Neuronal stem cell (in vitro differentiated cells): ENCODE measurements at regions not wholly inside any gene's neighbourhood (a gene's known extent, or its start where the extent isn't known, plus 50 kb on each side); places are given as distances from the start of the nearest gene placed in this dataset.

Experiments
- DNase-seq: peaks from one replicate; pipeline ENCODE4 v3.0.0-alpha.2; 2013; ENCODE audit warnings: low spot score
- H2AFZ ChIP-seq: one replicate; pipeline ENCODE4 v1.6.1; 2013; ENCODE audit warnings: mild to moderate bottlenecking, low read length, inconsistent platforms
- H2AK5ac ChIP-seq: 2 replicates; pipeline ENCODE4 v1.6.1; 2013; ENCODE audit warnings: low read depth, mild to moderate bottlenecking, inconsistent platforms, low read length, moderate library complexity, mixed read lengths
- H2BK120ac ChIP-seq: 2 replicates; pipeline ENCODE4 v1.6.1; 2013; ENCODE audit warnings: low read depth, mild to moderate bottlenecking, inconsistent platforms, low read length, moderate library complexity, mixed read lengths
- H2BK12ac ChIP-seq: one replicate; pipeline ENCODE4 v1.6.1; 2013; ENCODE audit warnings: low read length, inconsistent platforms
- H2BK15ac ChIP-seq: 2 replicates; pipeline ENCODE4 v1.6.1; 2013; ENCODE audit warnings: mild to moderate bottlenecking, low read length, inconsistent platforms, mixed read lengths
- H2BK5ac ChIP-seq: one replicate; pipeline ENCODE4 v1.6.1; 2013; ENCODE audit warnings: inconsistent platforms, mild to moderate bottlenecking, low read length, moderate library complexity
- H3K14ac ChIP-seq: one replicate; pipeline ENCODE4 v1.6.1; 2013; ENCODE audit warnings: low read length, inconsistent platforms
- H3K18ac ChIP-seq: 2 replicates; pipeline ENCODE4 v1.6.1; 2013; ENCODE audit warnings: low read length, inconsistent platforms
- H3K23ac ChIP-seq: 2 replicates; pipeline ENCODE4 v1.6.1; 2013; ENCODE audit warnings: low read depth, mild to moderate bottlenecking, mixed read lengths, low read length, inconsistent platforms; ENCODE audit not compliant: poor library complexity
- H3K27ac ChIP-seq: replicated peaks from 3 replicates; pipeline ENCODE4 v1.5.1; 2013; ENCODE audit warnings: low read length, inconsistent platforms
- H3K27me3 ChIP-seq, 3 experiments: 2 replicates each; pipeline ENCODE4 v1.6.1; 2013; ENCODE audit warnings: low read length in 3 of 3, mild to moderate bottlenecking in 2 of 3, inconsistent platforms in 1 of 3, low read depth in 1 of 3, mixed read lengths in 1 of 3, moderate library complexity in 1 of 3; ENCODE audit not compliant: control insufficient read depth in 3 of 3, insufficient read depth in 3 of 3
- H3K36me3 ChIP-seq, 2 donors: replicated peaks in 1 of 2; 2 replicates each; pipeline ENCODE4 v1.6.1; 2013; ENCODE audit warnings: low read length in 2 of 2; ENCODE audit not compliant: control insufficient read depth in 2 of 2, insufficient read depth in 2 of 2
- H3K4ac ChIP-seq: 2 replicates; pipeline ENCODE4 v1.6.1; 2013; ENCODE audit warnings: inconsistent platforms, mild to moderate bottlenecking, low read length, moderate library complexity
- H3K4me1 ChIP-seq, 2 donors: 1 replicate in 1 of 2; 2 replicates in 1 of 2; pipeline ENCODE4 v1.6.1; 2013; ENCODE audit warnings: low read length in 2 of 2, low read depth in 1 of 2; ENCODE audit not compliant: control insufficient read depth in 2 of 2, insufficient read depth in 1 of 2
- H3K4me2 ChIP-seq: one replicate; pipeline ENCODE4 v1.6.1; 2013; ENCODE audit warnings: mild to moderate bottlenecking, low read length, inconsistent platforms; ENCODE audit not compliant: insufficient read depth, poor library complexity, severe bottlenecking
- H3K4me3 ChIP-seq, 2 donors: 2 replicates each; pipeline ENCODE4 v1.5.1; 2013; ENCODE audit warnings: low read length in 2 of 2, mild to moderate bottlenecking in 2 of 2, inconsistent platforms in 1 of 2, moderate library complexity in 1 of 2
- H3K79me1 ChIP-seq: one replicate; pipeline ENCODE4 v1.6.1; 2013; ENCODE audit warnings: low read depth, mild to moderate bottlenecking, inconsistent platforms, low read length, moderate library complexity
- H3K9ac ChIP-seq: one replicate; pipeline ENCODE4 v1.6.1; 2013; ENCODE audit warnings: mild to moderate bottlenecking, low read depth, low read length, inconsistent platforms; ENCODE audit not compliant: poor library complexity
- H3K9me3 ChIP-seq, 2 donors: replicated peaks in 1 of 2; 2 replicates each; pipeline versions ENCODE3 to v1.6.1; 2013; ENCODE audit warnings: low read length in 2 of 2, mild to moderate bottlenecking in 2 of 2, inconsistent platforms in 1 of 2, low read depth in 1 of 2, mixed read lengths in 1 of 2, moderate library complexity in 1 of 2; ENCODE audit not compliant: control insufficient read depth in 2 of 2, insufficient read depth in 1 of 2
- H4K8ac ChIP-seq: one replicate; pipeline ENCODE4 v1.6.1; 2013; ENCODE audit warnings: low read depth, mild to moderate bottlenecking, inconsistent platforms, low read length, moderate library complexity
- H4K91ac ChIP-seq: one replicate; pipeline ENCODE4 v1.6.1; 2013; ENCODE audit warnings: low read length, low read depth, mild to moderate bottlenecking, inconsistent platforms; ENCODE audit not compliant: poor library complexity
- whole genome bisulfite sequencing, 2 donors: extraction: QIAGEN DNeasy Blood & Tissue Kit; methylation state at CpG; one replicate each; pipeline ENCODE4 v1.1.7; 2013; ENCODE audit warnings: missing lambda C conversion rate in 2 of 2, mixed read lengths in 1 of 2; ENCODE audit not compliant: insufficient read length in 2 of 2, insufficient replicate concordance in 1 of 2; ENCODE audit errors: extremely low coverage in 2 of 2; 5-methylcytosine and 5-hydroxymethylcytosine counted together

DNA sequence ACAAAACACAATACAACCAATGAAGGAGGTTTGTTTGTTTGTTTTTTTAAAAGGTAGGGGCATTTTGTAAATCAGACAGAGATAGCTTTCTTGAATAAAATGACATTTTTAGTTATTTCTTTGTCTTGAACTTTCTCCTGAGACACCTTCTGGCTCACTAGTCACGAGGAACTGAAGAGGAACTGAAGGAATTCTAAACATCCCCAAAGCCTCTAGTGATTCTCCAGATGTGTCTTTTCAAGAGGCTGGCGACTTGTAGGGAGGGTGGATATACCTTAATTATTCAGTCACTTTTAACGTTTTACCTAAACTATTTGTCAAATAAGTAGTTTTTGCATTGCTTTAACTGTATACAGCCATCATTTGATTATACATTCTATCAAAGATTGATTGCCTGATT, 211.2 kb upstream of the LRIG3 start:
- Histone ChIP-seq H3K79me1 (no peaks in the 10 kb centered on the region), H3K14ac (no peak overlapping the region), H3K23ac (no peak overlapping the region), H3K9me3 (peaks cover 0 to 2% of the 10 kb centered on the region in 2 donors), H3K9ac (no peak overlapping the region), H2AFZ (no peak overlapping the region), H2BK15ac (no peak overlapping the region), H3K4ac (no peak overlapping the region), H2BK12ac (no peak overlapping the region), H3K36me3 (no peaks in the 10 kb centered on the region), H2AK5ac (no peak overlapping the region), H3K4me1 (peaks cover 0 to 5% of the 10 kb centered on the region in 2 donors), H2BK5ac (no peak overlapping the region), H3K4me2 (no peak overlapping the region), H3K27me3 (no peaks in the 10 kb centered on the region), H2BK120ac (no peak overlapping the region), H4K91ac (no peak overlapping the region), H3K18ac (no peak overlapping the region), H3K27ac (peak overlapping the region; percentile 60), H4K8ac (no peak overlapping the region), H3K4me3 (no peak overlapping the region)
- peak; percentile 26 for DNase-seq
- no CpG with 5 or more reads among the region's 3 CpGs for WGBS, 2 donors

DNA sequence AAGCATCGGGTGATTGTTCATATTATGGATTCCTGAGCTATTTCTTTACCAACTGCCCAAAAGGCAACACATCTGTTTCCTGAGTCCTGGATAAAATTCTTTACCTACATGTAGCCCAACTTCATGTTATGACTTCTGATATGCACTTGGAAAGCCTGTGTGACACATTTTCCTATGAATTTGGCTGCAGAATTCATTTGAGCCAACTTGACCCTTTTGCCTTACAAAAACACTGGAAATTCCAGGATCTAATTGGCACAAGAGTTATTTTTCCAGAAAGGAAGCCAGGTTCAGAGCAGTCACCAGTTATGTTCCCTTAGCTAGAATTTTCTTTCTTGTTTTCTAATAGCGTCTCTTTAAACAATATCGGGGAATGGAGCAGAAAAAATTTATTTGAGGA, 202.5 kb upstream of the LRIG3 start:
- H3K4me1 ChIP-seq, result no peaks in the 10 kb centered on the region
- no peak overlapping the region for H3K4me3 ChIP-seq
- H2BK15ac ChIP-seq, result no peak overlapping the region
- DNase-seq, result no peak
- no peaks in the 10 kb centered on the region for H3K27me3 ChIP-seq
- no peak overlapping the region for H3K27ac ChIP-seq
- H2AFZ ChIP-seq, result no peak overlapping the region
- no peak overlapping the region for H4K8ac ChIP-seq
- H3K9ac ChIP-seq, result no peak overlapping the region
- H2BK12ac ChIP-seq, result no peak overlapping the region
- no peak overlapping the region for H2BK120ac ChIP-seq
- no peak overlapping the region for H3K14ac ChIP-seq
- no peaks in the 10 kb centered on the region for H3K9me3 ChIP-seq
- no peak overlapping the region for H2BK5ac ChIP-seq
- no peak overlapping the region for H3K18ac ChIP-seq
- no peaks in the 10 kb centered on the region for H3K36me3 ChIP-seq
- no CpG with 5 or more reads among the region's 3 CpGs for WGBS, 2 donors
- H4K91ac ChIP-seq, result no peak overlapping the region
- no peak overlapping the region for H3K4ac ChIP-seq
- no peaks in the 10 kb centered on the region for H3K79me1 ChIP-seq
- no peak overlapping the region for H3K4me2 ChIP-seq
- no peak overlapping the region for H2AK5ac ChIP-seq
- H3K23ac ChIP-seq, result no peak overlapping the region

DNA sequence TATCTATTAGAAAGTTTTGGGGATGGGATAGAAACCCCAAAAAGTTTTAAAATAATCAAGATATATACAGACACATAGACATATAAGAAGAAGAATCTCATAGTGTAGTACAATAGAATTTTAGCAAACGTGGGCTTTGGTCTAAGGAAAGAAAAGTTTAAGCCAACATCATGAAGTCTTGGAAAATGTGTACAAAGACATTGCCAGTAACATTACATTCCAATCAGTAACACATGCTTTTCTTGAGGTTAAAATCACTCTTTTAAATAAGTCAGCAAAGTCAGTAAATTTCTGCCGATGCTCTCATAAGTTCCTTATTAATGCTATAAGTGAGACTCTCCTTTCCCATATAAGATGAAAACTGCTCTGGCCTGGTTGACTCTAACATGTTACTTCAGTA, 201.1 kb upstream of the LRIG3 start:
- no CpG with 5 or more reads among the region's 2 CpGs for WGBS, 2 donors
- no peak overlapping the region for H3K4ac ChIP-seq
- no peak overlapping the region for H2BK120ac ChIP-seq
- H3K27ac ChIP-seq, result no peak overlapping the region
- no peaks in the 10 kb centered on the region for H3K79me1 ChIP-seq
- no peaks in the 10 kb centered on the region for H3K9me3 ChIP-seq
- no peak overlapping the region for H3K4me2 ChIP-seq
- H3K14ac ChIP-seq, result no peak overlapping the region
- no peak for DNase-seq
- H3K36me3 ChIP-seq, result no peaks in the 10 kb centered on the region
- H4K91ac ChIP-seq, result no peak overlapping the region
- no peak overlapping the region for H2AFZ ChIP-seq
- H3K23ac ChIP-seq, result no peak overlapping the region
- H3K27me3 ChIP-seq, result no peaks in the 10 kb centered on the region
- H3K9ac ChIP-seq, result no peak overlapping the region
- no peaks in the 10 kb centered on the region for H3K4me1 ChIP-seq
- no peak overlapping the region for H2BK12ac ChIP-seq
- H4K8ac ChIP-seq, result no peak overlapping the region
- no peak overlapping the region for H2AK5ac ChIP-seq
- H3K18ac ChIP-seq, result no peak overlapping the region
- no peak overlapping the region for H3K4me3 ChIP-seq
- H2BK15ac ChIP-seq, result no peak overlapping the region
- no peak overlapping the region for H2BK5ac ChIP-seq

DNA sequence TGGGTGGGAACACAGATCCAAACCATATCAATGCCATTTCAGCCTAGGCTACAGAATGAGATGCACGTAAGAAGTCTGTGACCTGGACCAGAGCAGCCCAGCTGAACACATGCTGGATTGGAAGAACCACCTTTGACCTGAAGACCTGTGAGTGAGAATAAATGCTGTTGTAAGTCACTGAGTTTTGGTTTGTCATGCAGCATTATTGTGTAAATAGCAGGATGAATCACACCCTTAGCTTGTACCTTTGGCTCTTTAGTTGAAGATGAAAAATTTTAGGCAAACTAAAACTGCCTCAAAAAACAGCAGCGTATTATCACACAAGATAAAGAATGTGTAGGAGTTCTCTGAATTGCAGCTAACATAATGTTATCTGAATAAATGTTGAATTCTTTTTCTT, 199.4 kb upstream of the LRIG3 start:
- no peaks in the 10 kb centered on the region for H3K79me1 ChIP-seq
- H3K27me3 ChIP-seq, result no peaks in the 10 kb centered on the region
- no peak for DNase-seq
- no peak overlapping the region for H3K4me3 ChIP-seq
- H3K4me1 ChIP-seq, result no peaks in the 10 kb centered on the region
- no peak overlapping the region for H4K8ac ChIP-seq
- no peak overlapping the region for H2BK120ac ChIP-seq
- H2BK15ac ChIP-seq, result no peak overlapping the region
- no peaks in the 10 kb centered on the region for H3K9me3 ChIP-seq
- H4K91ac ChIP-seq, result no peak overlapping the region
- H3K4ac ChIP-seq, result no peak overlapping the region
- H2BK5ac ChIP-seq, result no peak overlapping the region
- H3K27ac ChIP-seq, result no peak overlapping the region
- no peak overlapping the region for H2BK12ac ChIP-seq
- H3K4me2 ChIP-seq, result no peak overlapping the region
- no peak overlapping the region for H3K18ac ChIP-seq
- no peak overlapping the region for H2AK5ac ChIP-seq
- H3K9ac ChIP-seq, result no peak overlapping the region
- H3K14ac ChIP-seq, result no peak overlapping the region
- H3K36me3 ChIP-seq, result no peaks in the 10 kb centered on the region
- H2AFZ ChIP-seq, result no peak overlapping the region
- H3K23ac ChIP-seq, result no peak overlapping the region
- WGBS, 2 donors, result no CpG with 5 or more reads among the region's 2 CpGs
